DLD1 (cell line): ENCODE measurements at regions not wholly inside any gene's neighbourhood (a gene's known extent, or its start where the extent isn't known, plus 50 kb on each side); places are given as distances from the start of the nearest gene placed in this dataset.
"Not testable (repeated sequence)": the region's sequence is repeated elsewhere in the genome, so short reads cannot be mapped to it uniquely, and the experiment has no call there.

ENCODE experiments used
- in situ Hi-C: cut with HindIII; loops from 2 replicates; pipeline ENCODE4 v1.10.0; 2017; ENCODE audit warnings: low sequenced_read_pairs

DNA sequence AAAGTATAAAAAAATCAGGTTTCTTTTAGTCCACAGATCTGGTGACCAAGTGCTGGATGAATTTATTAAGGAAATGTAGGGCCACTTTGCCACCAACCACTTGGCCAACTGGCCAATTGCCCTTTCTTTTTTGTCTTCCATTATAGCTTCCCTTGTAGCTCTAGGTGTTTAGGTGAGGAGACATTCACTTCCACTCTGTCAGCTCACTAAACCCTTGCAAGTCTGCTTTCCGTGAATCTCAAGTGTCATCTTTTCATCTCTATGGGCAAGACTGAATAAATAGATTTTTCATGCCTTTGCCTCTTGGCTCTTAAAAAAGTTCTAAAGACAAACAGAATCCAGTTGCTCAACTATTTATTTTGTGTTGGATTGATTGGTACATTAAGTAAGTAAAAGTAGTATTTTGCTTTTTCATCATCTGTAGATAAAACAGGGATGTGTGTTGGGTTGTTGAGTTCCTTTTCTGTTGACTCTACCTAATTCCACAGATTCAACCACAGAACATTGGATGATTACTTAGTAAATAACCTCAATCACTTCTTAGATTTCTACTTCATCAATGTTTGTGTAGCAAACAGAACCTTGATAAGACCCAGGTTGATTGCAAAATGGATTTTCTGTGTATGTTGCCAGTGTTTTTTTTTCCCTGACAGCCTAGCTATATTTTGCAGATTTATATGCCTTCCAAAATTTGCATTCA, 68.1 kb upstream of the GRXCR1 start:
- in situ Hi-C loops, result no loop called here

DNA sequence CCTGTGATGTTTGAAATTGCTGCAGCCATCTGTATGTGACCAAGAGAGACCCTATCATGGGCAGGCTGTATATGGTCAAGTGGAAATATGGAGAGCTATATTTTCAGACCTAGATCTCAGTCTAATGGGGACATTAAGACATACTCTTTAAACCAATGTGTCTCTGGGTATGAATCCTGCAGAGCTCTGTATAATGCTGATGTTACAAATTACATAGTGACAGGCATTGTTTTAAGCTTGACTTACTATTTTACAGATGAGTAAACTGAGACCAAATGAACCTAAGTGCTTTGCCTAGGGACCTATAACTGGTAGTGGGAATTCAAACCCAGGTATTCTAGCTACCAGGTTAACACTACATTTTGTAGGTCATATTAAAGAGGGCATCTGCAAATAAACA, 71.3 kb upstream of the GRXCR1 start:
- in situ Hi-C loops, result no loop called here

DNA sequence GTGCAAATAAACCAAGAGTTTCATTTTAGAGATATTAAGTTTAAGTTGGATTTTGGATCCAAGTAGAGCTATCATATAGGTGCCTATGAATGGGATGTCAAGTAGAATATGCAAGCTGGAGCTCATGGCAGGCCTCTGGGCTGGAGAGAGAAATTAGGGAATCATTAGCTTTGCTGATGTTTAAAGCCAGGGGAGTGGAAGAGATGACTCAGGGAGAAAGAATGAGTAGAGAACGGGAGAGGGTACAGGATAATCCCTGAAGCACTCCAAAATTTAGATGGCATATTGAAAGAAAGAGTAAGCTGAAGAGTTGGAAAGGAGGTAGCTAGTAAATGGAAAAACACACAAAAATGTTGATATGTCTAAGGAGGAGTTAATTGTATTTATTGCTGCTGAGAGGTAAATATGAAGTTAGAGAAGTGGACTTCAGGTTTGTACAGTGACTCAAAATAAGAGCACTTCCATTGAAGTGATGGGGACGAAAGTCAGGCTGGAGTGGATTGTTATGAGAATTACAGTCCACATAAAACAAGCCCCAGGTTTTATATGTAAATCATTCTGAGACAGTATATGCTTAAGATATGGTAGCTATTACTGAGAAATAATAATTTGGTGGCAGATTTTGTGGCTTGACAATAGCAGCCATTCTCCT, 72.5 kb upstream of the GRXCR1 start:
- in situ Hi-C loops, result no loop called here

DNA sequence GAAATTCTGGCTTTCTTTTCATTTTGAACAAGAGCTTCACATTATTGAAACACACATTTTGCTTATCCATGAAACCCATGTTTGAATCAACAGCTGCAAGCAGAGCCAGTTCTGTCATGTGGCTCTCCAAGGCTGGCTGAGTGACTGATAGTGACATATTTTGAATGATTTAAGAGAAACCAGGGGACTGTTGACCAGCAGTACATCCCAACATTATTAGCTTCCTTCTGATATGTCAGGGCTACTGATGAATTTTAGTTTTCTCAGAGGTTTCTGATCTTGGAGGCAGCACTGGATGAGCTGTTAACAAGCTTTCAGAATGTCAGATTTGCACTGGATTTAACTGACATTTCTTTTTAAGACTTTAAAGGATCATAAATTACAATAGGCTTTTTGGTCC, 74.6 kb upstream of the GRXCR1 start:
- in situ Hi-C loops, result no loop called here

DNA sequence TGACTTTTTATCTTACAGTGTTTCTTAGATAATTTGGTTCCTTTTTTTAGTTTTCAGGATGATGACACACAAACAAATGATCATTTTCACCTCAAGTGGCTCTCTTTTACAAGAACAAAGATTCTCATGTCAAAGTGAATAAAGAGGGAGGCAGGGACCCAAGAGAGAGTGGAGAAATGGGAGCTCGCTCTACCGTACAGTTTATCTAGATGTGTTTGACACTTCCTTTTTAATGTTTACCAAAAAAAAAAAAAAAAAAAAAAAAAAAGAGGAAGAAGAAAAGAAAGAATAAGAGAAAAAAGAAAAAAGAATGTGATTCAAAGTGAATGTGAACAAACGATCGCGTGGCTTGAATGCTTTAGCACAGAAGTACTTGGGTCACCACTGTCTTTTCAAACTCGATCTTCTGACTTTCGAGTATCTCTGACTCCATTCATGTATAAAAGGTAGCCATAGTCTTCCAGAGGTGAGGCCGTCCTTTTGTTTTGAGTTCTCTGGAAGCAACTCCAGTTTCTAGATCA, 75.6 kb upstream of the GRXCR1 start:
- in situ Hi-C loops, result no loop called here

- in situ Hi-C loops, result no loop called here
Observed at GRCh38 chr4:42816189-42816879, 76.2 kb upstream of the GRXCR1 start.

GRCh38 chr4:42809419-42810084, 83.0 kb upstream of the GRXCR1 start:
- in situ Hi-C loops, result loop anchor here (10.0 kb wide), 1 partner anchor 65 kb away; no protein-coding TSS in a partner anchor

GRCh38 chr4:42806303-42806835, 86.1 kb upstream of the GRXCR1 start:
- in situ Hi-C loops, result loop anchor here (10.0 kb wide), 1 partner anchor 62 kb away; no protein-coding TSS in a partner anchor

DNA sequence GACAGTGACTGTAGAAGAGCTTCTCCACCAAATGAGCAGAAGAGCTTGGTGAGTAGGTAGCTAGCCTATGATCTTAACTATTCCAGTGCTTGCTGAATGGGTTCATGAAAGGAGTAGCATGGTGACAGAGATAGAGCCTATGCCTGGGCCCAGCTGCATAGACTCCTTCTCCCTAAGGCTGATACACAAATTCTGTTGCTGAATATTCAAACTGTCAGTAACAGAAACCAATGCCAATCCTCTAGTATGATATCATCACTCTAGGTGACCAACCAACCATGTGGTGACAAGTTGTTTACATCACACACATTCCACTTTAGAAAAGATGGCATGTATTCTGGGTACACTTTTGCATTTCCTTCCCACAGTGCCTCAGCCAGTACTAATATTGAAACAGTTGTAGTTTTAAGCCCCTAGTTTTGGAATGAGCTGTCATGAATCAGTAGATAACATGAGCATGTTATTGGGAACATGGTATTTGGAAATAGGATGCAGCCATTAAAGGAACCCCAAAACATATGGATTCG, 103.4 kb upstream of the GRXCR1 start:
- in situ Hi-C loops, result no loop called here

- in situ Hi-C loops, result no loop called here
Observed at GRCh38 chr4:42787079-42787463, 105.4 kb upstream of the GRXCR1 start.

GRCh38 chr4:42786350-42787078, 106.0 kb upstream of the GRXCR1 start:
- in situ Hi-C loops, result no loop called here

DNA sequence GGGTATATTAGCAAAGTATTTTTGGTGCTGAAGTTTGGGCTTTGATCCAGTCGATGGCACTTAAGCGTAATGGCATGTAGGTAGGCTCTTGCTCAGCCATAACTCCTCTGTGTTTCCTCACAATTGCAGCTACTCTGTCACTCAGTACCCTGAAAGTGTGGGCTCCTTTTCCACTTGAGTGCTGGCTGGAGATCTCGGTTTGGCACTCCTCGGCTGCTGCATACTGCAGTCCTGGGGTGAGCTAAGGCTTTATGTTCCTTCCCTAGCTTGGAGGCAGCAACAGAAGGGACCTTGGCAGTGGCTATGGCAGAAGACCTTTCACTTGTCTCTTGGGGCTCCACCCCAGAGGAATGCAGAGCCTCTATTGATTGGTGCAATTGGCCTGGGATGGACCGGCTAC, 106.7 kb upstream of the GRXCR1 start:
- in situ Hi-C loops, result no loop called here

DNA sequence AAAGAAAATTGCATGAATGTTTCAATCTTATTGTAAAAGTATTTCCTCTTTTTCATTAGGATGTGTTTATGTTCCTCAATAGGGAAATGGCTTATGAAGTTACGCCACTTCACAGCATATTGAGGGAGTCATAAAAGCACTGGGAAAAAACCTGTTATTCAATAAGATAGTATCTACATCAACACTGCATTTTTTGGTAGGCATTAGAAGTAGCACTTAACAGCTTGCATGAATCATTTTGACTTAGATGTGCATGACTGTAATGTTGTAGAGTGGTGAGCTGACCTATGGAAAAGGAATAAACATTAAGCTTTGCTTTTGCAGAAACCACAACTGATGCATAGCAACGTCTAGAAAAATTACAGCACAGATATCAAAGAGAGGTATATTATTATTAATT, 111.2 kb upstream of the GRXCR1 start:
- in situ Hi-C loops, result no loop called here

GRCh38 chr4:42778349-42778748, 114.2 kb upstream of the GRXCR1 start:
- in situ Hi-C loops, result no loop called here

GRCh38 chr4:42768125-42768748, 111.3 kb upstream of the ATP8A1 start:
- in situ Hi-C loops, result no loop called here

GRCh38 chr4:42767669-42768068, 110.8 kb upstream of the ATP8A1 start:
- in situ Hi-C loops, result no loop called here

GRCh38 chr4:42761804-42762203, 104.9 kb upstream of the ATP8A1 start:
- in situ Hi-C loops, result no loop called here

DNA sequence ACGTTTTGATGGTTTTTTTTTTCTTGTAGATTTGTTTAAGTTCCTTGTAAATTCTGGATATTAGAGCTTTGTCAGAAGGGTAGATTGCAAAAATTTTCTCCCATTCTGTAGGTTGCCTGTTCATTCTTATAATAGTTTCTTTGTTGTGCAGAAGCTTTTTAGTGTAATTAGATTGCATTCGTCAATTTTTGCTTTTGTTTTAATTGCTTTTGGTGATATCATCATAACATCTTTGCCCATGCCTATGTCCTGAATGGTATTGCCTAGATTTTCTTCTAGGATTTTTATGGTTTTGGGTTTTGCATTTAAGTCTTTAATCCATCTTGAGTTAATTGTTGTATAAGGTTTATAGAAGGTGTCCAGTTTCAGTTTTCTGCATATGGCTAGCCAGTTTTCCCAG, 98.1 kb upstream of the ATP8A1 start:
- in situ Hi-C loops, result not testable (repeated sequence)

DNA sequence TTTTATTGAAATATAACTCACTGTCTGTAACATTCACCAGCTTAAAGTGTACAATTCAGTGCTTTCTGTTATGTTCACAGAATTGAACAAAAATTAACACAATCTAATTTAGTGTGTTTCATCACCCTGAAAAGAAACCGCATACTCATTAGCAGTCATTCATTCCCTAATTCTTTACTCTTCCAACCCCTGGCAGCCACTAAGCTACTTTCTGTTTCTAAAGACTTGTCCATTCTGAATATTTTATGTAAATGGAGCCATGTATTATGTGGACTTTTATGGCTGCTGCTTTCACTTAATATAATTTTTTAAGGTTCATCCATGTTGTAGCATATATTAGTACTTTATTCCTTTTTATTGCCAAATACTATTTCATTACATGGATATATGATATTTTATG, 94.7 kb upstream of the ATP8A1 start:
- in situ Hi-C loops, result no loop called here

GRCh38 chr4:42750856-42751255, 94.0 kb upstream of the ATP8A1 start:
- in situ Hi-C loops, result no loop called here
